Superior temporal gyrus (tissue), 1 donor: ENCODE measurements at regions not wholly inside any gene's neighbourhood (a gene's known extent, or its start where the extent isn't known, plus 50 kb on each side); places are given as distances from the start of the nearest gene placed in this dataset.

Experiments used
- DNase-seq: peaks from one replicate; pipeline ENCODE4 v3.0.0-alpha.2; 2016; ENCODE audit errors: extremely low spot score

GRCh38 chr4:81954271-81954670, 419.5 kb downstream of the HNRNPD start:
- DNase-seq, result no peak

- no peak for DNase-seq
Measured at GRCh38 chr4:81951891-81952455, 421.8 kb downstream of the HNRNPD start.

- DNase-seq, result no peak
Measured at GRCh38 chr4:81946996-81947395, 426.8 kb downstream of the HNRNPD start.

- no peak for DNase-seq
Measured at GRCh38 chr4:81930506-81931238, 443.1 kb downstream of the HNRNPD start.

- DNase-seq, result no peak
Measured at GRCh38 chr4:81923140-81923539, 450.7 kb downstream of the HNRNPD start.

- no peak for DNase-seq
Measured at GRCh38 chr4:81922313-81922712, 450.6 kb upstream of the RASGEF1B start.

GRCh38 chr4:81921751-81922159, 450.0 kb upstream of the RASGEF1B start:
- no peak for DNase-seq

GRCh38 chr4:81919810-81920209, 448.1 kb upstream of the RASGEF1B start:
- DNase-seq, result no peak

GRCh38 chr4:81919223-81919622, 447.5 kb upstream of the RASGEF1B start:
- DNase-seq, result no peak

GRCh38 chr4:81915430-81915829, 443.7 kb upstream of the RASGEF1B start:
- DNase-seq, result no peak

GRCh38 chr4:81914623-81915022, 442.9 kb upstream of the RASGEF1B start:
- no peak for DNase-seq

- no peak for DNase-seq
Measured at GRCh38 chr4:81913427-81913879, 441.7 kb upstream of the RASGEF1B start.

GRCh38 chr4:81912376-81913030, 440.8 kb upstream of the RASGEF1B start:
- DNase-seq, result no peak

- no peak for DNase-seq
Measured at GRCh38 chr4:81906905-81907304, 435.2 kb upstream of the RASGEF1B start.

- no peak for DNase-seq
Measured at GRCh38 chr4:81905971-81906370, 434.3 kb upstream of the RASGEF1B start.

GRCh38 chr4:81904121-81904520, 432.4 kb upstream of the RASGEF1B start:
- DNase-seq, result no peak

- no peak for DNase-seq
Measured at GRCh38 chr4:81903212-81903611, 431.5 kb upstream of the RASGEF1B start.

- DNase-seq, result no peak
Measured at GRCh38 chr4:81898862-81899504, 427.3 kb upstream of the RASGEF1B start.

- no peak for DNase-seq
Measured at GRCh38 chr4:81896936-81897335, 425.2 kb upstream of the RASGEF1B start.

- DNase-seq, result no peak
Measured at GRCh38 chr4:81891005-81891996, 419.6 kb upstream of the RASGEF1B start.

GRCh38 chr4:81884986-81885385, 413.3 kb upstream of the RASGEF1B start:
- DNase-seq, result no peak
